ENCODE measurements at regions not wholly inside any gene's neighbourhood (a gene's known extent, or its start where the extent isn't known, plus 50 kb on each side); places are given as distances from the start of the nearest gene placed in this dataset.

DNA sequence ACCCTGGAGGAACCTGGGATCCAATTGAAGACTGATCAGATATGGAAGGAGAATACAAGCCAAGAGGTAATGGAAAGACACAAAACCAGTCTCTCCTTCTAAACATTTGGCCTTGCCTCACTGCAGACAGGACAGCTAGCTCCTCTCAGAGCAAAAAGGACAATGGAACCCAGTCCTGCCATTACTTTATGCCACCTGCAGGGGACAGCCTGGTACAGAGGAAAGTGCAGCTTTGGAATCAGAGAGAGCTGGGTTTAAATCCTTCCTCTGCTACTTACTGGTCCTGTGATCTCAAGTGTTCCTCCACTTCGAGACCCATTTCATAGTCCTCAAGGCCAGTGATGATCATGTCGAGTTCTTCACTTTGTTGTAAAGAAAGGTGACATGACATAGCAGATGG lies 159.4 kb upstream of the SMAD3 start:
- no peak for DNase-seq (ENCODE audit: low read depth in 2 of 2)

DNA sequence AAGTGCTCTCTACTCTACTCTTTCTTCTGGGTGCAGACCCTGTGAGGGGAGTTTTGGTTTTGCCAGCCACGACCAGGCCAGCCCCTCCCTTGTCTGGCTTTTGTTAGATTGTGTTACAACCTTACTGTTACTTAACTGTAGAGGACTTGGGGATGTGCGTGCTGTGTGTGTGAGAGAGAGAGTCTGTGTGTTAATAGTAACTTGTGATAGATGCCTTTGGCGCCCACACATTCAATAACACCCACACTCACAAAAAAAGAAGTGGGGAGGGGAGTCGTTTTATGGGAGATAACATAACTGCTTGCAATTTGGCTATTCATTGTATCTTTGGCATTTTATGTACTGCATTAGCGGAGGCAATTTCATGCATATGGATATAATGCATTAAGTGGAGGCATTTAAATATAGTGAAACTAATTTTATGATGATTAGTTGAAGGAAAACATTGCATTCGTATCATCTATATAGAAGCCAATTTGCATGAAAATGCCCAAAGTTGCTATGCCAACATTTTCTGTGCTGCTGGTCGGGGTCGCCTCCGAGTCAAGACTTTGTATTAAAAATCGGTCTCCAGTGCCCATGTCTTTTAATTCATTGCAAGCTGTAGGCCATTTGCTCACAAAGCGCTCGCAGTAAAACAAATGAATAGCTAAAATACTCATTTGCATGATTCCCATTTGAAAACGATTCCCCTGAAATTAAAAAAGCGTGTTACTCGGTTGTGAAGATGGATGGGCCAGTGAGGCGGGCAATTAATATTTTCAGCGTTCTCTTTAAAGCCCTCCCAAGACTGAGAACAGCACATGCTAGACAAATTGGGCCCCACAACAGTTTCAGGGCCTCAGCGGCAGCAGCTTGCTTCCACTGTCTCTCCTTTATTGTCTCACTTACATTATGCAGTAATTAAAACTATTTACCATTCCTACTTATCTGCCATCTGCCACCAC lies 158.5 kb upstream of the SMAD3 start:
- DNase-seq (ENCODE audit: low read depth in 2 of 2) = no peak

DNA sequence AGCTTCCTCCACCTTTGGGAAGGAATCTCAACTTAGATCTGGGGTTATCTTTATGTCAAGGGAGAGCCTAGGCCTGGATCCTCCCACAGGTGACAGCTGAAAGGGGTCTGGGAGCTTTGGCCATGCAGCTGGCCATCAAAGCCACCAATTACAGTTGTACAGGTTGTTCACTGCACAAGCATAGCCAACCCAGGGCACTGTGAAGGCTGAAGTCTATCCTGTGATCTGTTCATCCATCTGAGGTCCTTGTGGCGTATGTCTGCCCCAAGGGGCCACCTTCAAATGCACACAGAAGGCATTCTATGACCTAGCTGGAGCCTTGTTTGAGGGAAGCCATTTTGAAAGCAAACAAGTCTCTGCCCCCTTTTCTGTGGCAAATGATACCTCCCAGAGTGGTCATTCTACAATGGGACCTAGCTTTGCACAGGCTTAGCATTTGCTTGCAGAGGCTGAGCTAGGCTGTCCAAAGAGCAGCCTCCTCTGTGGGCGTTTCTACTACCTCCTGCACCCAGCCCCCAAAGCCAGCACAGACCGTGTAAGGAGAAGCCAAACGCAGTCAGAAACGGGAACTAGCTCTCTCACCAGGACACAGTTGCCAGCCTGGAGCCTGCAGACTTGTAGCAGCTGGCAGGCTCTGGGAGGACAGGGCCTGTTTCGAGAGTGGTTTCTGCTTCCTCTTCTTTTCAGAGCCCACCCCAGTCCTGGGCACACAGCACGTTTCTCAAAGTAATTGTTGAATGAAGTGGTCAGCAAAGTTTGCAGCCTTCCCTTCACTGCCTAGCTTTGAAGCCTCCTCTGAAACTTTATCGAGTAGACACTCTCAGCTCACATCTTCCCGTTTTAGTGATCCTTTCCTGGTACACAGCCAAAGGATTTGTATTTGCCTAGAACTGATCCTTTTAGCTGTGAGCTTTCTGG lies 157.3 kb upstream of the SMAD3 start:
- DNase-seq (ENCODE audit: low read depth in 2 of 2) = no peak

DNA sequence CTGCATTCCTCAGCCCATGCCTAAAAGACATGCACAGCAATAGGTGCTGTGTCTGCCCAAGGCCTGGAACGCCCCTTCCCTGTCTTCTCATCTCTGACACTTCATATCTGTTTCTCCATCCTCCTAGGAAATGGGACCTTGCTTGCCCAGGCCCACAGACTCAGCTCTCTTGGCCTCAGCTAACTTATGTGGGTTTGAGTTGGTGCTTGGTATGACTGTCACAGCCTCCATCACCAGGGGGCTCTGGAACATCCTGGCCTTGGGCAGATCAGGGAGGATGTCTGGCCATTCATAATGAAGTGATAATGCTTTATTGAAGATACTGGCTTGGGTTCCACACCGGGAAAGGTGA lies 156.7 kb upstream of the SMAD3 start:
- DNase-seq (ENCODE audit: low read depth in 2 of 2) = no peak

DNA sequence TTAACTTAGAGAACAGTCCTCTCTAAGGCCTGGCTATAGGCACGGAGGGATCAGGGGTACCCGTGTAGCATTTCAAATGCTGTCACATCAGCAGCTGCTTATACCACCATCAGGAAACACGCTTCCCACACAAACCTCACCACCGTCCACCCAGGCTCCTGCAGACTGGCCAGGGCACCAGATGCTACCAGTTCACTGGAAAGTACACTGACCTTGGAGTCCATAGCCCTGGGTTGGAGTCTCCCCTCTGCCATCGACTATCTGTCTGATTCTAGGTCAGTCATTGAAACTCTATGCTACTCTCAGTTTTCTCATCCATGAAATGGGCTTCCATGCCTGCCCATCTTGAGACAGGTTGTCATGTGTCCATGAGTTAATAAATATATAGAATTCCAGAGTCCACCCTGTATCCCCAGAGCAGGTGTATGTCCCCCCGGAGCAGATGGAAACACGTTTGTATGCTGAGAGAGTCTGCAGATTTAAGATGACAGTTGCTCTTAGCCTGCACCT lies 156.0 kb upstream of the SMAD3 start:
- DNase-seq (ENCODE audit: low read depth in 2 of 2) = no peak

DNA sequence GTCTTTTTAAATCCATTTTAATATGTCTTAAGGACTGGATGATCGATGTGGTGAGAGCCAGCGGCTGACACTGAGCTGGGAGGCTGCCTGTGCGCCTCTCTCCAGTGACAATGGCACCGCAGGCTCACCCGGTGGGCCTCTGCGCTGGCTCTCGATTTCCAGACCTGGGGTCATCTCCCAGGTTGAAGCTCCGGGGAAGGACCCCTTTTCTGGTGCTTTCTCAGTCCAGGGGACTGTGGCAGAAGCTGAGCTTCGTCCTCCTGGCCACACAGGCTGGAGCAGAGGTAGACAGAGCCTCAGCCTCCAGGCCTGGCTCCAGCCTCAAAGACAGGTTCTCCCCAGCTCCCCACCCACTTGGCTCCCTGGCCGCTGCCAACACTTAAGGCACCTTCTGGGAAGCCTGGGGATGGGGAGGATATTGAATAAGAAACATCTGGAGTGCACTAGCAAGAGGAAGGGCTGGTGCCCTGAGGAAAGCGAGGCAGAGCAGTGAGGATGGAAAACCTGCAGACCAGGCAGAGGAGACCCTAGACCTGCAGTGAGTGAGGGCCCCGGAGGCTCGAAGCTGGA lies 154.2 kb upstream of the SMAD3 start:
- no peak for DNase-seq (ENCODE audit: low read depth in 2 of 2)

DNA sequence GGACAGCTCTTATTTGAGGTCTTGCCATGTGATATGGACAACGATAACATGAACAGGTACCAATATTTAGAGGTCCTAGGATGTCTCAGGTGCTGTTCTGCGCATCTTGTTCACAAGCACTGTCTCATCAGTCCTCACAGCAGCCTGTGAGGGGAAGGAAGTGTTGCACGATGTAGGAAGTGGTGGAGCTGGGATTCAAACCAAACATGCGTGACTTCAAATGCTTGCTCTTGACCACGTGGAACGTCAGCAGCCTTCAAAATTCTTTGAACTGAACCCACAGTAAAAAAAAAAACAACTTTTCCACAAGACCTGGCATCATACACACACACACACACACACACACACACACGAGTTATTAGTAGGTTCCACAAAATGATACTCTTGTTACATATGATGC lies 153.4 kb upstream of the SMAD3 start:
- no peak for DNase-seq (ENCODE audit: low read depth in 2 of 2)

DNA sequence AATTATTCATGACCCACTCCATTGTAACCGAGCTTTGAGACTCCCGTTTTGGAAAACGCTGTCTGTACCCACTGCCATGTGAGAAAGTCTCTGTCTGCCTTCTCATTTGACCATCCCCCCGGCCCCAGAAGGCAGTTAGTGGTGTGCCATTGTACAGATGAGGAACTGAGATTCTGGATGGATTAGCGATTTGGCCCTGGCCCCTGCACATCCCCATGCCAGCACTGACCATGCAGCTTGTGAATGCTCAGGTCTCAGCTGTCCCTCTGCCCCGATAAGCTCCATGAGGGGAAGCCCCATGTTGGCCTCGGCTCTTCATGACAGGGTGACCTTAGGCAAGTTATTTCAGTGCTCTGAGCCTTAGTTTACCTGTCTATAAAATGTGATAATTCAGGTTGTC lies 153.0 kb upstream of the SMAD3 start:
- DNase-seq (ENCODE audit: low read depth in 2 of 2) = no peak

DNA sequence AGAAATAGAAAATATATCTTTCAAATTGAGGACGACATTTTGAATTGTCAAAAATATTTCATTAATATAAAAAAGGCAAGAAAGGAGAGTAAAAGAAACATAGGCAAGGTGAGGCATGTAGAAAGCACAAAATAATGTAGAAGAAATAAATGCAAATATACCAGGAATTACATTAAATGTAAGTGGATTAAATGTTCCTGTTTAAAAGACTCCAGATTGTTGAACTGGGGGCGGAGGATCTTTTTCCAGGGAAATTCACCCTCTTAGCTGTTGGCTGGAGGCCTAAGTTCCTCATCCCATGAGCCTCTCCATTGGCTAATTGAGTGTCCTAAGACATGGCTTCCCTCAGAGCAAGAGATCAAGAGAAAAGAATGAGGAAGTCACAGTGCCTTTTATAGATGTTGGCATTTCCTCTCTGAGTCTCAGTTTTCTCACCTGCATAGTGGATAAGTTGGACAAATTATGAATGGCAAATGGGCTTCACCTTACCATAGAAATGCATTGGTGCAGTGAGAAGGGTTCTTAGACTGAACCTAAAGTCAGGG lies 147.4 kb upstream of the SMAD3 start:
- DNase-seq (ENCODE audit: low read depth in 2 of 2) = no peak

DNA sequence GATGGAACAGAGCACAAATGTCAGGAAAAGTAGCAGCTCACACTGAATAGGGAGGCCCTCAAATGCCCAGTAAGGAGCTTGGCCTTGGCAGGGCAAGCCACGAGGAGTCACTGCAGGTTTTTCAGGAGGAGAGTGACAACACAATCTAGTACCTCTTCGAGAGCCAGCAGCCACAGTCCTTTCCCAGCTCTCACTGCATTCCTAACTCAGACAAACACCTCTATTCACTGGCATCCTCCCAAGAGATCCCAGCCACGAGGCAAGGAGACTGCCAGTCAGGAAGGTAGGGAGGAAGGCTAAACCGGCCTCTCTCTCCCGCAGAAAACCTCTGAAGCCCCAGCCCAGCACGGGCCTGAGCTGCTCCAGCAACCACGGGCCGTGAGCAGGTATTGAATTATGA lies 146.0 kb upstream of the SMAD3 start:
- no peak for DNase-seq (ENCODE audit: low read depth in 2 of 2)

DNA sequence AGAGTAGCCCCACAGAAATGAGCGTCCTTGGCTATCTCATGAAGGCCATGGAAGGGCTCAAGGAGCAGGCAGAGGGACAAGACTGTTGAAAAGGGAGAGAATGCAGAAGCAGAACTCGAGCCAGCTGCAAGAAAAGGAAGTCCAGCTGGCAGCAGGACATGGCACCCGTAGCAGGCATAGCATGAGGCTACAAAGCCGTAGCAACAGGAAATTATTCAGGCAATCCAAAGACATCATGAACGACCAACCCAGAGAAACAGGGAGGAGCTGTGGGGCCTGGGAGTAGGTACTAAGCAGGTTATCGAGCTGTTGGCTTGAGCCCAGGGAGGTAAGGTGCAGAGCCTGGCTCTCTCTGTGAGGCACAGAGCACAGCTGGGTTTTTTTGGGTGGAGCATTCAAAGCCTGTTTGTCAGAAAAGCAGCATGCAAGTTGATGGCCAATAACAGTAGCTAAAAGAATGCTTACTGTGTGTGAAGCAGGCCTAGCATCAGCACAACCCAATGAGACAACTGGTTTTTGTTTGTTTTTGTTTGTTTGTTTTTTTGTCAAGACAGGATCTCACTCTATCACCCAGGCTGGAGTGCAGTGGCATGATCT lies 144.0 kb upstream of the SMAD3 start:
- no peak for DNase-seq (ENCODE audit: low read depth in 2 of 2)

DNA sequence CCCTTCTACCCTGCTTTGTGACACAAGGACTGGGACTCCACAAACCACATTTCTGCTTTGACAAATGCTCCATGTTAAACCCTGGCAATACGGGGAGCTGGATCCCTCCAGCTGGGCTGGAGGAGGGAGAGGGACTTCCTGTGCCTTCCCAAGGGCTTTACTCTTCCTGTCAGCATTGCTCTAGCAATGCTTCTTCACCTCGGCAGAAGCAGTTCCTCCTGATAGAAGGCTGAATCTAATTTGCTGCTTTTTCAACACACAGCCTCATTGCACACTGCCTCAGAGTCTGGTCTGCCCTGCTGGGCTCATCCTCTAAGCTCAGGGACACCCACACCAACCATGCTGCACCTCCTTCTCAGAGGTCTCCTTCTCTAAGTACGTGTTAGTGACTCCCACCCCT lies 142.8 kb upstream of the SMAD3 start:
- DNase-seq (ENCODE audit: low read depth in 2 of 2) = no peak

DNA sequence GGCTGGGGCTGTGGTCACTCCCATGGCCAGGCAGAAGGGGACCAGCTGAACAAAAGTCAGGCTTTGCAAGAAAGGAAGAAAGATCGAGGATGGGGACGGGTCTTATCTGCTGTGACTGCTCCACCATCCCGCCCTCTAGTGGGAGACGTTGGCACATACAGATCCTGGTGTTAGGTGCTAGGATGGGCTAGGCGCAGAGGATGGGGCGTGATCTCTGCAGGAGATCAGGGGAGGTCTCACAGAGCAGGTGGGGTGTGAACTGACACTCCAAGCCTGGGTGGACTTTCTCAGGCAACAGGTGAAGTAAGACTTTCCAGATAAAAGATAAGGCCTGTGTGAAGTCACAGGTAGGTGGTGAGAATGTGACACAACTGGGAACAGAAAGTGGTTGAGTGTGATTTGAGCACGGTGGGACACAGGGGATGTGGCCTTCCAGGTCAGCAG lies 141.9 kb upstream of the SMAD3 start:
- peak in 1 of 2 donors; percentile 37 for DNase-seq (ENCODE audit: low read depth in 2 of 2)

DNA sequence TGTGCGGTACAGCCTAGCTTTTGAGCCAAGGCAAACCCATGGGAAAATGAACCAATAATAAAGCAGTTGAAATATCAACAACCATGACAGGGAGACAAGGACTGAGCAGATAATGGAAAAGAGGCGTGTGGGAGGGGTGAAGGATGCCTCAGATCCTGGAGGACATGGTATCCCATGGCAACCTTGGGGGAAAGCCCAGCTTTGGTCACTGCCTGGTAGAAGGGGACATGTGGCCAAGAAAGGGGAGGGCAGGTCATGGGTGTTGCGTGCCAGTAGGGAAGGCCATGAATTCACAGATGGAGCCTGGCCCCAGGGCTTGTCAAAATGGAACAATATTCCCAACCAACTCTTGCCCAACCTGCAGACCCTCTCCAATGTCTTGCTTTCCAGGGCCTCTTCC lies 140.5 kb upstream of the SMAD3 start:
- DNase-seq (ENCODE audit: low read depth in 2 of 2) = no peak

DNA sequence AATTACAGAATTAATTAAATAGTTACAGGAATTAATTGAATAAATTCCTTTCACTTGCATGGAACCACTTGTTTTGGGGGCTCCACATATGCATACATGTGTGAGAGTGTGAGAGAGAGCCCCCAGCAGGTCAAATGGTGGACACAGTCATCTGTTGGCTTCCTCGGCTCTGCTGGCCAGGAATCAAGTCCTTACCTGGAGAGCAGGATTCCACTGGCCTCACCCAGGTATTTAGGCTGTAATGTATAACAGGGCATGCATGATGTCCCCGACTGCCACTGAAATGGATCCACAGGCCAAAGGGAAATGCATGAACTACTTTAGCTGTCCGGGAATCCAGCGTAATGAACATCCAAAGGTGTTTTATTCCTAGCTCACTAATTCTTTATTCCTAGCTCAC lies 139.7 kb upstream of the SMAD3 start:
- no peak for DNase-seq (ENCODE audit: low read depth in 2 of 2)

DNA sequence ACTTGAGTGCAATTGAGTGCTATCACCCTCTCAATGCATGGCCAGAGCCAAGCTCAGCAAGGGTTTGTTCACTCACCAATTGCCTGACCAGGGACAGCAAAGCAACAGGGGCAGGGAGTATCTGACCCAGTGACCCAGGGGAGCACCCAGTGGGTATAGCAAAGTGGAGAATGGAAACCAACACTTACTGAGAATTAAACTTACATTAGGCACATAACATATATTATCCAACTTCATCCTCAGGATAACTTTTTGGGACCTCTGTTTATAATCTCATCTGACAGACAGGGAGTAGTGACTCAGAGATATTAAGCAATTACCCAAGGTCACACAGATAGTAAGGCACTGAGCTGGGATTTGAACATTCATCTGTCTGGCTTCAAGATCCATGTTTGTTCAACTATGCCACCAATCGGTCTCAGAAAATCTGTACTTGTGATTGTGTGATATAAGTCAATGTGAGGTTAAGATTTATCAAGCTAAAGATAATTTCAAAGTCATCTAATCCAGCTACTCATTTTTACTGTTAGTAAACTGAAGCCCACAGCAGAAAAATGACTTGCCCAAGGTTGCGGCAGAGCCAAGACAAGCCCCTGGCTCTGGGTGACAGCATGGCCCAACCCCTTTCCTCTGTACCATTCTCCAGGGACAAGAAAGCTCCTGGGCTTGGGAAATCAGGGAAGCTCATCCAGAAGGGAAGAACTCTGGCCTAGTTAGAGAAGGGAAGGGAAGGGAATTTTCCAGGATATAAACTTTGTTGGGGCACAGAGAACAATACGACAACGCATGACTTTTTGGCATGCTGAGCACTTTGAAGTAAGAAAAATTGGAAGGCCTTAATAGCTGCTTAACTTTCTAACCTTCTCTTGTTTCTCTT lies 138.0 kb upstream of the SMAD3 start:
- no peak for DNase-seq (ENCODE audit: low read depth in 2 of 2)

DNA sequence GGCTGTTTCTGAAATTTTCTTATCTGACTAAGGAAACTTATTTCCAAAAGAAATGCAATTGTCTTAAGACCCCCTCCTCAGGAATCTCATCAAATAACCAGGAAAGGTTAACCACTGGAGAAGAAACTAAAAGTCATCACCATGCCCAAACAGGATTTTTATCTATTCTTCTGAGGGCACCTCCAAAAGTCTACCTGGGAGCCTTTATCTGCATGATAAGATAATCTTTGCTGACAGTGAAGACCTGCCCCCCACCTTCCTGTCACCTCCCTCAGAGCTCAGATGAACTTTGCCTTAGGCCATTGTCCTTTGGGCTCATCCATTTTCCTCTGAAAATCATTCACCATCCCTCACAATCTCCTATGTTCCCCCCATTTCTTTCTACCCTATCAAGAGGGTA lies 137.3 kb upstream of the SMAD3 start:
- DNase-seq (ENCODE audit: low read depth in 2 of 2) = no peak

DNA sequence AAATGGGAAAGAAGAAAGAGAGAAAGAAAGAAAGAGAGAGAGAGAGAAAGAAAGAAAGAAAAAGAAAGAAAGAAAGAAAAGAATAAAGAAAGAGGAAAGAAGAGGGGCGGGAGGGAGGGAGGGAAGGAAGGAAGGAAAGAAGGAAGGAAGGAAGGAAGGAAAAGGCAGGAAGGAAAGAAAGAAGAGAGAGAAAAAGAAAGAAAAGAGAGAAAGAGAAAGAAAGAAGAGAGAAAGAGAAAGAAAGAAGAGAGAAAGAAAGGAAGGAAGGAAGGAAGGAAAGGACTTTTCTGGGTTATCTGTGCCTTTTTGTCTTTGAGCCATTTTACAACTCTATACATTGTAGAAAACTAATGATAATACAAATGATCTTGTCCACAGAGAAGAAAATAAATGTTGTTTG lies 136.6 kb upstream of the SMAD3 start:
- DNase-seq (ENCODE audit: low read depth in 2 of 2) = no peak

DNA sequence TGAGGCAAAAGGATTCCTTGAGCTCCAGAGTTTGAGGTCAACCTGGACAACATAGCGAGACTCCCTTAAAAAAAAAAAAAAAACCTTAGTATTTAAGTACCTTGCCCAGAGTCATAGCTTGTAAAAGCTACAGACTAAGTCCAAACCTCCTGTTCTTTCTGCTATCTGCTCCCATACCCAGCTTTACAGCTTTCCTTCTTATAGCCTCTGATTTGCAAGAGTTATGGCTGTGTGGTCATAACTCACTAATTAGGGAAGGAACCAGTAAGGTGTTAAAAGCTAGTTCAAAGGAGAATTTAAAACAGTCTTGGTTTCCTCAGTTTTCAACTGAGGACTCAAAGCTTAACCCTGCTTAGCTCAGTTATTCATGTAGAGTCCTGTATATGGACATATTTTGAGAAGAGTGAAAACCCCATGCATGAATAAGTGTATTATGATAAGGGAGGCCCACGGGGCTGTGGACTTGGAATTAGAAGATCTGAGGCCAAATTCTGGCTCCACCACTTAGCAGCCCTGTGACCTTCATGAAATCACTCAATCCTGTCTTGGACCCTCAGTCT lies 135.5 kb upstream of the SMAD3 start:
- no peak for DNase-seq (ENCODE audit: low read depth in 2 of 2)
